ENCODE measurements at regions not wholly inside any gene's neighbourhood (a gene's known extent, or its start where the extent isn't known, plus 50 kb on each side); places are given as distances from the start of the nearest gene placed in this dataset.

- H2AFZ ChIP-seq (ENCODE audit: low read depth) = no peak overlapping the region
- H3K27me3 ChIP-seq (ENCODE audit: insufficient read depth, low read depth) = no peaks in the 10 kb centered on the region
- H4K20me1 ChIP-seq (ENCODE audit: insufficient read depth) = no peaks in the 10 kb centered on the region
- no peak overlapping the region for H3K9ac ChIP-seq
- H3K36me3 ChIP-seq (ENCODE audit: insufficient read depth) = no peaks in the 10 kb centered on the region
- H3K79me2 ChIP-seq (ENCODE audit: insufficient read depth, low read depth) = no peaks in the 10 kb centered on the region
- no peak overlapping the region for H3K27ac ChIP-seq
- no peak for TF ChIP-seq CTCF (conservative IDR thresholded peaks at IDR 0.05; ENCODE audit: low read depth, low read length)
- no peak overlapping the region for H3K4me3 ChIP-seq (IDR thresholded peaks at IDR 0.05; ENCODE audit: insufficient read depth, low read depth, low read length)
- H3K4me2 ChIP-seq = no peak overlapping the region
- H3K4me1 ChIP-seq (ENCODE audit: low read depth, poor library complexity, severe bottlenecking) = no peaks in the 10 kb centered on the region
Measured at GRCh38 chr12:42003031-42003430, 141.6 kb downstream of the GXYLT1 start.

- no peaks in the 10 kb centered on the region for H3K36me3 ChIP-seq (ENCODE audit: insufficient read depth)
- H3K4me3 ChIP-seq (IDR thresholded peaks at IDR 0.05; ENCODE audit: insufficient read depth, low read depth, low read length) = no peak overlapping the region
- H3K27me3 ChIP-seq (ENCODE audit: insufficient read depth, low read depth) = no peaks in the 10 kb centered on the region
- no peak for TF ChIP-seq CTCF (conservative IDR thresholded peaks at IDR 0.05; ENCODE audit: low read depth, low read length)
- H3K4me1 ChIP-seq (ENCODE audit: low read depth, poor library complexity, severe bottlenecking) = no peaks in the 10 kb centered on the region
- no peak overlapping the region for H3K27ac ChIP-seq
- H2AFZ ChIP-seq (ENCODE audit: low read depth) = no peak overlapping the region
- H3K9ac ChIP-seq = no peak overlapping the region
- no peak overlapping the region for H3K4me2 ChIP-seq
- H3K79me2 ChIP-seq (ENCODE audit: insufficient read depth, low read depth) = no peaks in the 10 kb centered on the region
- no peaks in the 10 kb centered on the region for H4K20me1 ChIP-seq (ENCODE audit: insufficient read depth)
Measured at GRCh38 chr12:42002563-42002962, 142.1 kb downstream of the GXYLT1 start.

GRCh38 chr12:41998436-41998835, 146.2 kb downstream of the GXYLT1 start:
- TF ChIP-seq CTCF (conservative IDR thresholded peaks at IDR 0.05; ENCODE audit: low read depth, low read length) = no peak
- H3K4me1 ChIP-seq (ENCODE audit: low read depth, poor library complexity, severe bottlenecking) = no peaks in the 10 kb centered on the region
- no peak overlapping the region for H2AFZ ChIP-seq (ENCODE audit: low read depth)

GRCh38 chr12:41993283-41993682, 151.4 kb downstream of the GXYLT1 start:
- no peak for TF ChIP-seq CTCF (conservative IDR thresholded peaks at IDR 0.05; ENCODE audit: low read depth, low read length)
- Histone ChIP-seq H4K20me1 (ENCODE audit: insufficient read depth) (no peaks in the 10 kb centered on the region), H2AFZ (ENCODE audit: low read depth) (no peak overlapping the region)

More at GRCh38 chr12:41998436-41998835, 146.2 kb downstream of the GXYLT1 start:
- Histone ChIP-seq H3K4me3 (IDR thresholded peaks at IDR 0.05; ENCODE audit: insufficient read depth, low read depth, low read length) (no peak overlapping the region), H3K9ac (no peak overlapping the region), H3K4me2 (no peak overlapping the region), H3K27me3 (ENCODE audit: insufficient read depth, low read depth) (no peaks in the 10 kb centered on the region), H3K27ac (no peak overlapping the region), H3K79me2 (ENCODE audit: insufficient read depth, low read depth) (no peaks in the 10 kb centered on the region), H4K20me1 (ENCODE audit: insufficient read depth) (no peaks in the 10 kb centered on the region), H3K36me3 (ENCODE audit: insufficient read depth) (no peaks in the 10 kb centered on the region)

More at GRCh38 chr12:41993283-41993682, 151.4 kb downstream of the GXYLT1 start:
- H3K4me2 ChIP-seq = no peak overlapping the region
- no peak overlapping the region for H3K4me3 ChIP-seq (IDR thresholded peaks at IDR 0.05; ENCODE audit: insufficient read depth, low read depth, low read length)
- no peaks in the 10 kb centered on the region for H3K79me2 ChIP-seq (ENCODE audit: insufficient read depth, low read depth)
- no peak overlapping the region for H3K27ac ChIP-seq
- H3K4me1 ChIP-seq (ENCODE audit: low read depth, poor library complexity, severe bottlenecking) = no peaks in the 10 kb centered on the region
- no peaks in the 10 kb centered on the region for H3K36me3 ChIP-seq (ENCODE audit: insufficient read depth)
- no peak overlapping the region for H3K9ac ChIP-seq
- H3K27me3 ChIP-seq (ENCODE audit: insufficient read depth, low read depth) = no peaks in the 10 kb centered on the region
